ENCODE measurements at regions not wholly inside any gene's neighbourhood (a gene's known extent, or its start where the extent isn't known, plus 50 kb on each side); places are given as distances from the start of the nearest gene placed in this dataset.

GRCh38 chr13:97107815-97108529, 113.7 kb upstream of the OXGR1 start:
- Histone ChIP-seq H3K9me3 (ENCODE audit: control insufficient read depth, low read depth, low read length) (no peaks in the 10 kb centered on the region), H2AFZ (ENCODE audit: control insufficient read depth, low read length) (no peak overlapping the region), H3K4me3 (ENCODE audit: control insufficient read depth in 2 of 3, extremely low read depth in 1 of 3, insufficient read depth in 2 of 3, low read depth in 1 of 3, low read length in 3 of 3) (no peak overlapping the region), H4K20me1 (ENCODE audit: control insufficient read depth, extremely low read depth, insufficient read depth, low read length) (no peaks in the 10 kb centered on the region), H3K27ac (ENCODE audit: control insufficient read depth, insufficient read depth, low read length) (no peak overlapping the region), H3K4me2 (ENCODE audit: control insufficient read depth, extremely low read depth, insufficient read depth, low read depth, low read length) (peak overlapping the region; percentile 12), H3K27me3 (ENCODE audit: control insufficient read depth, extremely low read depth, insufficient read depth, low read length) (no peaks in the 10 kb centered on the region), H3K36me3 (ENCODE audit: control insufficient read depth in 2 of 2, extremely low read depth in 1 of 2, insufficient read depth in 2 of 2, low read length in 2 of 2) (no peaks in the 10 kb centered on the region), H3K9ac (ENCODE audit: control insufficient read depth, extremely low read depth, insufficient read depth, low read length) (no peak overlapping the region), H3K9me1 (ENCODE audit: control insufficient read depth, extremely low read depth, insufficient read depth, low read length) (no peaks in the 10 kb centered on the region), H3K79me2 (ENCODE audit: control insufficient read depth, insufficient read depth, low read length) (no peaks in the 10 kb centered on the region), H3K4me1 (ENCODE audit: control insufficient read depth, extremely low read depth, insufficient read depth, low read length) (peaks cover 8% of the 10 kb centered on the region)
- DNase-seq (ENCODE audit: low read depth, low spot score), result no peak
- FAIRE-seq, result peak; percentile 17
- dilution Hi-C loops (cut with MboI; ENCODE audit: extremely low pct_ligation_motif_present, low sequenced_read_pairs), result no loop called here
- TF ChIP-seq EZH2 (IDR thresholded peaks at IDR 0.05; ENCODE audit: low read length) (no peak), CTCF (optimal IDR thresholded peaks at IDR 0.05 in 1 of 3, IDR thresholded peaks at IDR 0.05 in 1 of 3, conservative IDR thresholded peaks at IDR 0.05 in 1 of 3; ENCODE audit: extremely low read depth in 1 of 3, insufficient read depth in 2 of 3, low read length in 3 of 3) (no peak)

- Histone ChIP-seq H3K9ac (ENCODE audit: control insufficient read depth, extremely low read depth, insufficient read depth, low read length) (no peak overlapping the region), H3K27ac (ENCODE audit: control insufficient read depth, insufficient read depth, low read length) (no peak overlapping the region), H4K20me1 (ENCODE audit: control insufficient read depth, extremely low read depth, insufficient read depth, low read length) (no peaks in the 10 kb centered on the region), H3K9me1 (ENCODE audit: control insufficient read depth, extremely low read depth, insufficient read depth, low read length) (no peaks in the 10 kb centered on the region), H2AFZ (ENCODE audit: control insufficient read depth, low read length) (no peak overlapping the region), H3K79me2 (ENCODE audit: control insufficient read depth, insufficient read depth, low read length) (no peaks in the 10 kb centered on the region), H3K9me3 (ENCODE audit: control insufficient read depth, low read depth, low read length) (no peaks in the 10 kb centered on the region), H3K36me3 (ENCODE audit: control insufficient read depth in 2 of 2, extremely low read depth in 1 of 2, insufficient read depth in 2 of 2, low read length in 2 of 2) (no peaks in the 10 kb centered on the region), H3K4me1 (ENCODE audit: control insufficient read depth, extremely low read depth, insufficient read depth, low read length) (peaks cover 8% of the 10 kb centered on the region), H3K27me3 (ENCODE audit: control insufficient read depth, extremely low read depth, insufficient read depth, low read length) (no peaks in the 10 kb centered on the region), H3K4me2 (ENCODE audit: control insufficient read depth, extremely low read depth, insufficient read depth, low read depth, low read length) (peak overlapping the region; percentile 12), H3K4me3 (ENCODE audit: control insufficient read depth in 2 of 3, extremely low read depth in 1 of 3, insufficient read depth in 2 of 3, low read depth in 1 of 3, low read length in 3 of 3) (no peak overlapping the region)
- peak; percentile 51 for FAIRE-seq
- no peak for DNase-seq (ENCODE audit: low read depth, low spot score)
- no peak for TF ChIP-seq CTCF (optimal IDR thresholded peaks at IDR 0.05 in 1 of 3, IDR thresholded peaks at IDR 0.05 in 1 of 3, conservative IDR thresholded peaks at IDR 0.05 in 1 of 3; ENCODE audit: extremely low read depth in 1 of 3, insufficient read depth in 2 of 3, low read length in 3 of 3)
- no peak for TF ChIP-seq EZH2 (IDR thresholded peaks at IDR 0.05; ENCODE audit: low read length)
- dilution Hi-C loops (cut with MboI; ENCODE audit: extremely low pct_ligation_motif_present, low sequenced_read_pairs), result no loop called here
Observed at GRCh38 chr13:97108530-97108900, 113.6 kb upstream of the MBNL2 start.

Data from keratinocyte (primary cell).